Panc1 (cell line): ENCODE measurements at regions not wholly inside any gene's neighbourhood (a gene's known extent, or its start where the extent isn't known, plus 50 kb on each side); places are given as distances from the start of the nearest gene placed in this dataset.

Experiments used
- ATAC-seq: fragments of 200-7000 bp; cut with Tn5 transposase; 2 replicates; pipeline ENCODE4 v1.9.1; 2020; ENCODE audit warnings: mild to moderate bottlenecking, moderate library complexity
- BruUV-seq: library from RNA; stranded (reverse); fragments of 400-500 nt; replicated peaks from 2 replicates; lab custom pipeline; 2021; lab: Mats Ljungman, UMichigan
- CTCF ChIA-PET: fragments of 300-600 bp; sonication (Branson Sonifier 250); formaldehyde crosslinking; loops from one replicate; lab custom pipeline; 2022; ENCODE audit warnings: antibody characterized with exemption; lab: Charles Lee
- POLR2A ChIA-PET: fragments of 300-600 bp; sonication (Branson Sonifier 250); formaldehyde crosslinking; loops from one replicate; lab custom pipeline; 2022; ENCODE audit warnings: antibody characterized with exemption; lab: Charles Lee
- DNase-seq: peaks from one replicate; pipeline ENCODE4 v3.0.0-alpha.2; 2010; ENCODE audit warnings: low read depth, low spot score
- H3K27ac ChIP-seq: 2 replicates; pipeline ENCODE4 v1.5.1; 2011; ENCODE audit warnings: mild to moderate bottlenecking, low read length, inconsistent platforms
- H3K27me3 ChIP-seq: fragments of 200-500 bp; sonication (Bioruptor generic); 2 replicates; pipeline ENCODE4 v1.6.0; 2014; ENCODE audit warnings: low read length, inconsistent platforms; ENCODE audit not compliant: control insufficient read depth, insufficient read depth
- H3K36me3 ChIP-seq: fragments of 200-500 bp; sonication (Bioruptor generic); 2 replicates; pipeline ENCODE4 v1.5.1; 2014; ENCODE audit warnings: inconsistent platforms, mild to moderate bottlenecking, low read length, moderate library complexity; ENCODE audit not compliant: control insufficient read depth, insufficient read depth
- H3K4me1 ChIP-seq: 2 replicates; pipeline ENCODE4 v1.5.1; 2011; ENCODE audit warnings: inconsistent platforms, mild to moderate bottlenecking, low read length, moderate library complexity; ENCODE audit not compliant: control insufficient read depth, insufficient read depth
- H3K4me3 ChIP-seq, 2 experiments: 2 replicates each; pipeline ENCODE4 v1.5.1; 2011 to 2012; ENCODE audit warnings: low read depth in 2 of 2, low read length in 2 of 2, mild to moderate bottlenecking in 2 of 2, inconsistent platforms in 1 of 2, moderate library complexity in 1 of 2
- H3K9me3 ChIP-seq: fragments of 200-500 bp; sonication (Bioruptor generic); 2 replicates; pipeline ENCODE4 v1.5.1; 2014; ENCODE audit warnings: low read depth, mild to moderate bottlenecking, inconsistent platforms, low read length, moderate library complexity; ENCODE audit not compliant: control insufficient read depth, insufficient read depth
- CTCF ChIP-seq: fragments of 450-650 bp; IDR thresholded peaks from 2 replicates; pipeline ENCODE4 v1.5.1; 2017; ENCODE audit warnings: mild to moderate bottlenecking
- POLR2AphosphoS5 ChIP-seq: IDR thresholded peaks from 2 replicates; pipeline ENCODE4 v1.6.1; 2012; ENCODE audit warnings: mild to moderate bottlenecking, low read depth, low read length, moderate library complexity
- REST ChIP-seq, 2 experiments: IDR thresholded peaks; 2 replicates each; pipeline ENCODE4 v1.6.1; 2011 to 2012; ENCODE audit warnings: low read depth in 2 of 2, control low read depth in 1 of 2, low read length in 1 of 2, mild to moderate bottlenecking in 1 of 2, moderate library complexity in 1 of 2; ENCODE audit not compliant: insufficient read depth in 1 of 2
- SIN3A ChIP-seq: IDR thresholded peaks from 2 replicates; pipeline ENCODE4 v1.6.1; 2012; ENCODE audit warnings: low read depth, mild to moderate bottlenecking, low read length, moderate library complexity, borderline replicate concordance; ENCODE audit not compliant: insufficient read depth
- TCF7L2 ChIP-seq: IDR thresholded peaks from 2 replicates; pipeline ENCODE4 v1.6.1; 2011; ENCODE audit warnings: mild to moderate bottlenecking, low read depth, low read length, inconsistent platforms
- in situ Hi-C: cut with HindIII; loops from 2 replicates; pipeline ENCODE4 v1.10.0; 2016; ENCODE audit warnings: low sequenced_read_pairs, low pct_unique_long_range_greater_than_20kb
- intact Hi-C: fragments of 100-400 bp; cut with micrococcal nuclease; formaldehyde crosslinking; loops from one replicate; pipeline ENCODE4 v1.10.0; 2022; ENCODE audit not compliant: unreplicated experiment

GRCh38 chr6:40205004-40205403 lies 270.7 kb upstream of the MOCS1 start:
- H3K36me3 ChIP-seq = no peaks in the 10 kb centered on the region
- no peaks in the 10 kb centered on the region for H3K9me3 ChIP-seq
- CTCF ChIA-PET = no interaction called here
- intact Hi-C loops (no loop called here), in situ Hi-C loops (no loop called here)
- POLR2A ChIA-PET = no interaction called here
- H3K4me3 ChIP-seq = no peak overlapping the region
- no TSS peak for BruUV-seq
- H3K27me3 ChIP-seq = no peaks in the 10 kb centered on the region
- TF ChIP-seq POLR2AphosphoS5 (no peak), REST (IDR thresholded peaks at IDR 0.05; ENCODE audit: insufficient read depth in 1 of 2, low read depth in 2 of 2, low read length in 1 of 2) (no peak), CTCF (no peak), SIN3A (no peak), TCF7L2 (no peak)
- DNase-seq (no peak), ATAC-seq (no peak)
- H3K27ac ChIP-seq = no peak overlapping the region
- no peaks in the 10 kb centered on the region for H3K4me1 ChIP-seq

GRCh38 chr6:40197371-40197770 lies 263.1 kb upstream of the MOCS1 start:
- no TSS peak for BruUV-seq
- CTCF ChIA-PET = no interaction called here

More at GRCh38 chr6:40197371-40197770, 263.1 kb upstream of the MOCS1 start:
- H3K4me3 ChIP-seq = no peak overlapping the region
- H3K9me3 ChIP-seq = no peaks in the 10 kb centered on the region
- H3K27me3 ChIP-seq = no peaks in the 10 kb centered on the region
- TF ChIP-seq REST (IDR thresholded peaks at IDR 0.05; ENCODE audit: insufficient read depth in 1 of 2, low read depth in 2 of 2, low read length in 1 of 2) = no peak
- no peak for TF ChIP-seq POLR2AphosphoS5
- no peak for TF ChIP-seq CTCF
- no peak for TF ChIP-seq SIN3A
- no peak for TF ChIP-seq TCF7L2
- no peak overlapping the region for H3K27ac ChIP-seq
- ATAC-seq = no peak
- no peak for DNase-seq
- H3K4me1 ChIP-seq = no peaks in the 10 kb centered on the region
- intact Hi-C loops (no loop called here), in situ Hi-C loops (no loop called here)
- no peaks in the 10 kb centered on the region for H3K36me3 ChIP-seq
- POLR2A ChIA-PET = no interaction called here
